IPS-18a (cell line): ENCODE measurements at regions not wholly inside any gene's neighbourhood (a gene's known extent, or its start where the extent isn't known, plus 50 kb on each side); places are given as distances from the start of the nearest gene placed in this dataset.

ENCODE experiments used
- H3K27ac ChIP-seq: one replicate; pipeline ENCODE4 v1.5.1; 2013; ENCODE audit warnings: low read length
- H3K27me3 ChIP-seq: one replicate; pipeline ENCODE4 v1.6.1; 2013; ENCODE audit warnings: mild to moderate bottlenecking, low read length; ENCODE audit not compliant: control insufficient read depth, insufficient read depth
- H3K36me3 ChIP-seq: one replicate; pipeline ENCODE4 v1.6.1; 2013; ENCODE audit warnings: low read depth, low read length; ENCODE audit not compliant: control insufficient read depth
- H3K4me1 ChIP-seq: one replicate; pipeline ENCODE4 v1.6.1; 2013; ENCODE audit warnings: low read depth, low read length; ENCODE audit not compliant: control insufficient read depth
- H3K4me3 ChIP-seq: one replicate; pipeline ENCODE4 v1.5.1; 2013; ENCODE audit warnings: low read length
- H3K9ac ChIP-seq: one replicate; pipeline ENCODE4 v1.6.1; 2013; ENCODE audit warnings: mild to moderate bottlenecking, low read length, moderate library complexity
- H3K9me3 ChIP-seq: one replicate; pipeline ENCODE4 v1.6.1; 2013; ENCODE audit warnings: low read depth, low read length; ENCODE audit not compliant: control insufficient read depth

DNA sequence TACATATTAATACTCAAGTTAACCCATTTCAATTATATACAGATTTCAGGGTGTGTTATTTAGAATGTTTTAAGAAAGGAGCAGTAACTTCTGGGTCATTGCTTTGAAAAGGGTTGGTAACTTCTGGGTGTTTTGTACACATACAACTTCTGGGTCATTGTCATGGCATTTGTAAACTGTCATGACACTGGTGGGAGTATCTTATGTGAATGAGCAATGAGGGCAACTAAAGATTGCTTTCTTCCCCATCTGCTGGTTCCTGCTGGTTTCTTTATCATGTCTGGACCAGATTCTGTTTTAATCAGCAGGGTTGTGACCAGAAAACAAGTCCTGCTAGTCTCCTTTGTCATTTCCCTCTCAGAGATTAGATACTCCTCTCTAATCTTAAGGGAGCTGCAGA is 713.3 kb downstream of the LRFN5 start:
- no peak overlapping the region for H3K4me3 ChIP-seq
- H3K4me1 ChIP-seq: peaks cover 7% of the 10 kb centered on the region
- no peak overlapping the region for H3K27ac ChIP-seq
- no peaks in the 10 kb centered on the region for H3K27me3 ChIP-seq
- H3K36me3 ChIP-seq: no peaks in the 10 kb centered on the region
- H3K9ac ChIP-seq: no peak overlapping the region
- peaks cover 5% of the 10 kb centered on the region for H3K9me3 ChIP-seq

DNA sequence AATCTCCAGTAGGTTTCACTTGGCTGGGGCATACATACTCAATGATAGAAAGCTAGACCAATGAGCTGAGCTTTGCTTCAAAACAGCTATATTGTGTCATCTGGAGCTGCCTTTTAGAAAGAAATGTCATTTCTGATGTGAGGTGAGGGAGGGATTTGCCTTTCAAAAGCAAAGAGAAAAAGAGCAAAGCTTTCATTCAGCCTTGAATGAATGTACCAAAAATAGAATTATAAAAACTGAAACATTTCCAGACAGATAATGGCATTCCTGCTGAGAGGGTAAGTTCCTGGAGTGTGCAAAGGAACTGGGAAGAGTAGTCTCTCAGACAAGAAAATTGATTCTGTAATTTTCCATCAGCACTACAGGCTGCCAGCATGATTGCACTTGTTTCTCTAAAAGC is 710.0 kb downstream of the LRFN5 start:
- Histone ChIP-seq H3K9ac (no peak overlapping the region), H3K27ac (no peak overlapping the region), H3K27me3 (no peaks in the 10 kb centered on the region), H3K4me3 (no peak overlapping the region), H3K9me3 (no peaks in the 10 kb centered on the region), H3K4me1 (peaks cover 7% of the 10 kb centered on the region), H3K36me3 (no peaks in the 10 kb centered on the region)

DNA sequence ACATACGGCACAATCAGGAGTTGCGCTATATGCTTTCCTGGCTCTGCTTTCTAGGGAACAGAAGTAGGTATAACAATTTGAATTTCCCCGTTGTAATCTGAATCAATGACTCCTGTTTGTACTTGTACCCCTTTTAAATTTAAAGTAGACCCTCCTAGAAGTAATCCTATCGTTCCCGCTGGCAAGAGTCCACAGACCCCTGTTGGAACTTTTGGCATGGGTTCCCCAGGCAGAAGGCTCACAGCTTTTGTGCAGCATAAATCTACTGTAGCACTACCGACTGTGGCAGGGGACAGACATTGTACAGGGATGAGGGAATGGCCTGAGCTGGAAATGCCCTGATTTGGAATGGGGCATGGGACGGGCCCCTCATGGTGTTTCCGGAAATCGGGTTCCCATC is 705.2 kb downstream of the LRFN5 start:
- Histone ChIP-seq H3K4me1 (peaks cover 5% of the 10 kb centered on the region), H3K4me3 (no peak overlapping the region), H3K9me3 (peaks cover 15% of the 10 kb centered on the region), H3K9ac (no peak overlapping the region), H3K27ac (no peak overlapping the region), H3K27me3 (no peaks in the 10 kb centered on the region), H3K36me3 (no peaks in the 10 kb centered on the region)

DNA sequence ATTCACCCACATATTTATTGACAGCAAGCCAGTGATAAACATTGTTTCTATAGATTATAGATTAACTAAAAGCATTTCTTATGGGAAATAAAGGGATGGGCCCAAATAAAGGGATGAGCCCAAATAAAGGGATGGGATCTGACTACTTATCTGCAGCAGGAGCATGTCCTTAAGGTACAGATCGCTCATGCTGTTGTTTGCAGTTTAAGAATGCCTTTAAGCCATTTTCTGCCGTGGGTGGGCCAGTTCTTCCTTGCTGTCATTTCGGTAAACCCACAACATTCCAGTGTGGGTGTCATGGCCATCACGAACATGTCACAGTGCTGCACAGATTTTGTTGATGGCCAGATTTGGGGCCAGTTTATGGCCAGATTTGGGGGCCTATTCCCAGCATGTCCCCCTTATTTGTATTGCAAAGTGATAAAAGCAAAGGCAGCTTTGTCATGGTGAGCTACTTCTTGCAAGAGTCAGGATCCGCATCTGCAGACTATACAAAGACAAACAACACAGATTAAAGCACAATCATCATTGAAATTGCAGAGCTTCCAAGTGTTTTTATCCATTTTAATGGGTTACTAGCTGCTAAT is 700.7 kb downstream of the LRFN5 start:
- H3K36me3 ChIP-seq: no peaks in the 10 kb centered on the region
- no peaks in the 10 kb centered on the region for H3K4me1 ChIP-seq
- no peak overlapping the region for H3K9ac ChIP-seq
- H3K9me3 ChIP-seq: peaks cover 30% of the 10 kb centered on the region
- H3K27ac ChIP-seq: no peak overlapping the region
- H3K4me3 ChIP-seq: no peak overlapping the region
- H3K27me3 ChIP-seq: no peaks in the 10 kb centered on the region

DNA sequence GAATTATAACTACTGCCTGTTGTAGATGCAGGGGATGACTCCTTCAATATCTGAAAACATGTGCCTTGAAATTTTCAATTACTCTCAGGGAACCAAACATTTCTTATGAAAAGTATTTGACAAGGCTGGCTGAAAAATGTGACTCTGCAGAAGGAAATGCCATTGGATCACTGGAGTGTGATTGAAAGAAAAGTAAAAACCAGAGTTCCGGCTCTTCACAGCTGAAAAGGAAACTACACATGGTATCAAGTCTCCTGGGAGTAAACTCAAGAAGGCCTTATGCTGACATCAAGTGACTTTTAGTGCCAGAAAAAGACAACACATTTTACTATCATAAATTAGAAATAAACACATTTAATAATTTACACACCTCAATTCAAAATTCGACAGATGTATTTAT is 693.0 kb downstream of the LRFN5 start:
- H3K9me3 ChIP-seq: peaks cover 3% of the 10 kb centered on the region
- H3K27me3 ChIP-seq: no peaks in the 10 kb centered on the region
- no peaks in the 10 kb centered on the region for H3K36me3 ChIP-seq
- H3K4me3 ChIP-seq: no peak overlapping the region
- H3K9ac ChIP-seq: no peak overlapping the region
- H3K4me1 ChIP-seq: no peaks in the 10 kb centered on the region
- no peak overlapping the region for H3K27ac ChIP-seq

DNA sequence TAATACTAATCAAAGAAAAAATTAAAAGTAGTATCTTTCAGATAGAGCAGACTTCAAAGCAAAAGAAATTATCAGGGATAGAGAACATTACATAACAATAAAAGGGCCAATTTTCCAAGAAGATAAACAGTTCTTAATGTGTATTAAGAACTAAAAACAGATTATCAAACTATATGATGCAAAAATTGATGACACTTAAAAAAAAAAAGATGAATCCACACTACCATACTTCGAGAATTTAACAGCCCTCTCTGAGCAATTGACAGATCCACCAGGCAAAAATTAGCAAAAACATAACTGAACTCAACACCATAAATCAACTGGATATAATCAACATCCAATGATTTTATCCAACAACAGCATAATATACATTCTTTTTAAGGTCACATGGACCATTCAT is 686.5 kb downstream of the LRFN5 start:
- Histone ChIP-seq H3K9me3 (peaks cover 3% of the 10 kb centered on the region), H3K27ac (no peak overlapping the region), H3K9ac (no peak overlapping the region), H3K27me3 (no peaks in the 10 kb centered on the region), H3K4me3 (no peak overlapping the region), H3K36me3 (no peaks in the 10 kb centered on the region), H3K4me1 (no peaks in the 10 kb centered on the region)

DNA sequence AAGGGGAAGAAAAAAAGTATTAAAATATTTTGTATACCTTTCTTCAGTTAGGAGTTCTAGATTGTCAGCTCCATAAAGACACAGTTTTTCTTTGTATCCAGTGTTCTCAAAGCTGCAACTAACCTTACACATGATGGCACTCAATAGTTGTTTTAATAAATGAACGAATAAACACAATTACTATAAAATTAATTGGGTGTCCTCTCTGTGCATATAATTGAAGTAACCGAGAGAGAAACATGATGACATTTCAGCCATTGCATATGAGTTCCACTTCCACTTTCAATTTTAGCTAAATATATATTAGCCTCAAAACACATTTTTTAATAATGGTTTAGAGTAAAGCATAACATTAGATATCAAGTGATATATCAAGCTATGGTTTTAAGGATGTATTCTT is 671.2 kb downstream of the LRFN5 start:
- Histone ChIP-seq H3K27ac (no peak overlapping the region), H3K27me3 (no peaks in the 10 kb centered on the region), H3K9me3 (no peaks in the 10 kb centered on the region), H3K4me1 (no peaks in the 10 kb centered on the region), H3K4me3 (no peak overlapping the region), H3K36me3 (no peaks in the 10 kb centered on the region), H3K9ac (no peak overlapping the region)

- no peaks in the 10 kb centered on the region for H3K9me3 ChIP-seq
- H3K27me3 ChIP-seq: no peaks in the 10 kb centered on the region
- no peaks in the 10 kb centered on the region for H3K36me3 ChIP-seq
Observed at GRCh38 chr14:42269234-42269633, 662.6 kb downstream of the LRFN5 start.

DNA sequence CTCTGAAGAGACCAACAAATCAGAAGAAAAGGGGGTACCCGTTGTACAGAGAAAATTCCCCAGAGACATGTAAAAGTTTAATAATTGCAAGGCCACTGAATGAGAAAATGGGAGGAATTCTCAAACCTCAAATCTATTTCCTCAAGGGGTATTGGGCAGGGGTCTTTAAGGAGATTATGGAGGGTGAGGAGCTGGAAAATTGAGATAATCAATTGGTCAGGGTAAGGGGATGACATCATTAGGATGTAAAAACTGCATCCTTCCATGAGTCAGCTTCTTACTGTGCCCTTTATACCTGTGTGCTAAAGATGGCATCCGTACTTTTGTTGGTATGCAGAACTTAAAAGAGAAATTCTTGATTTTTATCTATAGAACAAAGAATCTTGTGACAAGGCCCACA is 641.5 kb downstream of the LRFN5 start:
- Histone ChIP-seq H3K4me3 (no peak overlapping the region), H3K36me3 (no peaks in the 10 kb centered on the region), H3K9ac (no peak overlapping the region), H3K9me3 (peaks cover 6% of the 10 kb centered on the region), H3K4me1 (no peaks in the 10 kb centered on the region), H3K27me3 (no peaks in the 10 kb centered on the region), H3K27ac (no peak overlapping the region)

More at GRCh38 chr14:42269234-42269633, 662.6 kb downstream of the LRFN5 start:
- no peak overlapping the region for H3K27ac ChIP-seq
- H3K4me1 ChIP-seq: no peaks in the 10 kb centered on the region
- H3K9ac ChIP-seq: no peak overlapping the region
- H3K4me3 ChIP-seq: no peak overlapping the region

- H3K9me3 ChIP-seq: peaks cover 8% of the 10 kb centered on the region
- no peak overlapping the region for H3K27ac ChIP-seq
- no peak overlapping the region for H3K4me3 ChIP-seq
- no peaks in the 10 kb centered on the region for H3K36me3 ChIP-seq
- no peaks in the 10 kb centered on the region for H3K27me3 ChIP-seq
- H3K4me1 ChIP-seq: no peaks in the 10 kb centered on the region
- H3K9ac ChIP-seq: no peak overlapping the region
Observed at GRCh38 chr14:42241101-42241500, 634.4 kb downstream of the LRFN5 start.

DNA sequence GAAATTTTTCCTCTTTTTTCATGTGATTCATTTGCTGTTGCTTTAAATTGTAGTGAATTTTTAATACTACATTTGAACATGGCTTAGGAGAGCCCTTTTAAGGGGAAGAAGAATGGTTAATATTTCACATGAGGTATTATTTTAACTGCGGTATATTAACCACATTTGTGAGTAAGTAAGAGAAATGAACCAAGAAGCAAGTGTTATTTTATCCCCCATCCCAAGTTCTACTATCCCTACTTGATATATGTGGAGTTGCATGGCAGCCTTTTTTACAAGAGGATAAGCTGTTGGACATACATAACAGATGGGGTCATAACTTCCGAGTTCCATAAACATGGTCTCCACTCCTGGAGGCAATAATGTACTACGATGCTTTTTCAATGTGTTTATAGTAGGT is 623.3 kb downstream of the LRFN5 start:
- Histone ChIP-seq H3K9ac (no peak overlapping the region), H3K4me1 (no peaks in the 10 kb centered on the region), H3K9me3 (no peaks in the 10 kb centered on the region), H3K27me3 (no peaks in the 10 kb centered on the region), H3K36me3 (no peaks in the 10 kb centered on the region), H3K4me3 (no peak overlapping the region), H3K27ac (no peak overlapping the region)

GRCh38 chr14:42229294-42229693 is 622.6 kb downstream of the LRFN5 start:
- H3K9ac ChIP-seq: no peak overlapping the region
- H3K9me3 ChIP-seq: no peaks in the 10 kb centered on the region

More at GRCh38 chr14:42229294-42229693, 622.6 kb downstream of the LRFN5 start:
- no peaks in the 10 kb centered on the region for H3K4me1 ChIP-seq
- H3K36me3 ChIP-seq: no peaks in the 10 kb centered on the region
- no peak overlapping the region for H3K4me3 ChIP-seq
- no peaks in the 10 kb centered on the region for H3K27me3 ChIP-seq
- no peak overlapping the region for H3K27ac ChIP-seq
